Effector memory CD8-positive, alpha-beta T cell (primary cell): ENCODE measurements at regions not wholly inside any gene's neighbourhood (a gene's known extent, or its start where the extent isn't known, plus 50 kb on each side); places are given as distances from the start of the nearest gene placed in this dataset.

Experiments used
- ATAC-seq: fragments of 150-1000 bp; cut with Tn5 transposase; replicated peaks from 2 replicates; pipeline ENCODE4 v1.10.0; 2021; ENCODE audit warnings: mild to moderate bottlenecking, moderate library complexity
- DNase-seq, 3 experiments: peaks; one replicate each; pipeline ENCODE4 v3.0.0; 2021
- H3K27ac Mint-ChIP-seq, 2 donors: one replicate each; pipeline ENCODE4 v1.8.0; 2022; ENCODE audit warnings: mild to moderate bottlenecking in 2 of 2, mixed read lengths in 2 of 2, moderate library complexity in 2 of 2
- H3K27me3 Mint-ChIP-seq, 2 donors: one replicate each; pipeline ENCODE4 v1.8.0; 2022; ENCODE audit warnings: mixed read lengths in 2 of 2
- H3K36me3 Mint-ChIP-seq: one replicate; pipeline ENCODE4 v1.8.0; 2022; ENCODE audit warnings: mild to moderate bottlenecking, moderate library complexity, mixed read lengths; ENCODE audit not compliant: insufficient read depth
- H3K4me1 Mint-ChIP-seq, 2 donors: one replicate each; pipeline ENCODE4 v1.8.0; 2022; ENCODE audit warnings: low read depth in 2 of 2, mixed read lengths in 2 of 2
- H3K4me3 Mint-ChIP-seq, 2 donors: one replicate each; pipeline ENCODE4 v1.8.0; 2022; ENCODE audit warnings: mild to moderate bottlenecking in 2 of 2, mixed read lengths in 2 of 2, moderate library complexity in 2 of 2
- H3K9me3 Mint-ChIP-seq, 2 donors: one replicate each; pipeline ENCODE4 v1.8.0; 2022; ENCODE audit warnings: mixed read lengths in 2 of 2

DNA sequence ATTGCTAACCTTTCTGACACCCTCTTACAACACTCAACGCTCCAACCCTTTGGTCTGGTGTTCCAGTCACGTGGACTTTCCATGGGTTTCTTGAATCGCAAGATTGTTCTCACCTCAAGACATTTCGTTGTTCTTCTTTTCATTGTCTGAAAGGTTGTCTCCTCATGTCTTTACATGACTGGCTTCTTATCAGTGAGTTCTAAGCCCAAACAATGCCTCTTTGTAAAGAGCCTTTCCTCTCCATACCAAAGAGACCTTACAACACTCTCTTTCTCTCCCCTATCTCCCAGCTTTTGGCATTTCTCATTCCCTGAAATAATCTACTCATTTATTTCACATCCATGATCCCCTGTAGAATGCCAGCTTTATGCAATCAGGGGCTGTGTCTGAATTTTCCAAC lies 1144.8 kb downstream of the AACS start:
- Mint-ChIP-seq H3K36me3 (no peaks in the 10 kb centered on the region), H3K4me1 (no peaks in the 10 kb centered on the region), H3K4me3 (no peak overlapping the region), H3K9me3 (peaks cover 2 to 10% of the 10 kb centered on the region in 2 donors), H3K27me3 (no peaks in the 10 kb centered on the region), H3K27ac (no peak overlapping the region)
- DNase-seq (no peak), ATAC-seq (no peak)

DNA sequence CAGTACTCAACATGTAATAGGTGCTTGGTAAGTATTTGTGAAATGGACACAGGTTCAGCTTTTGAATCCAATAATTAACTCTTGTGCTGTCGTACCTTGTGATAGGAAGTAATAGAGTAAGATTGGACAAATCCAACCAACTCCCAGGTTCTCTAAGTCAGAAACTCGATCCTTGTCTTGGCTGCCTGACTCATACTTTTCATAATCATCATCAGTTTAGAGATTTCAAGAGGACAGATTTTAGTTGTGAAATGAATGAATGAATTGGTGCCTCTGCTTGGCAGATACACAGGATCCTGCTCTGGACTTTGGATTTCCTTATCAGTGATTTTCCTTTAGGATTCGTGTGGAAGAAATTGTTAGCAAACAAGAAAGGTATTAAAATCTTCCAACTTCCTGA lies 1145.2 kb downstream of the AACS start:
- no peaks in the 10 kb centered on the region for H3K36me3 Mint-ChIP-seq
- H3K27ac Mint-ChIP-seq, result no peak overlapping the region
- H3K9me3 Mint-ChIP-seq, result peaks cover 0 to 10% of the 10 kb centered on the region in 2 donors
- no peaks in the 10 kb centered on the region for H3K27me3 Mint-ChIP-seq
- no peak for ATAC-seq
- no peak overlapping the region for H3K4me3 Mint-ChIP-seq
- no peaks in the 10 kb centered on the region for H3K4me1 Mint-ChIP-seq
- DNase-seq, result no peak

DNA sequence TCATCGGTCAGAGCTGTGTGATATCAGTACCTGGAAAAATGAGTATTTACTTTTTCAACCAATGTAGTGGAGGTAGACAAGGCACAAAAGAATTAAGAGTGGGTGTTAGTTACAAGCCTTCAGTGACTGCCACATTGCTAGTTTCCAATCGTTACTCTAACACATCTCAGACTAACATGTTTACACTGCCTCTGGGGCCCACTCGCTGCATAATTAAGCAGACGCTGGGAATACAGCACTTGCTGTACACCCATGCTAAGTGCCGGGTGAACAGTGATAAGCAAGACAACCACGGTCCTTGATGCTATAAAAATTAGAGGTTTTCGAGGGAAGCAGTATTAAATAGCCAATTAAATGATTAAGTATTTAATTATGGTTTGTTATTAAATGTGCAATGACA lies 1147.6 kb downstream of the AACS start:
- Mint-ChIP-seq H3K27ac (no peak overlapping the region), H3K36me3 (no peaks in the 10 kb centered on the region), H3K4me3 (no peak overlapping the region), H3K4me1 (no peaks in the 10 kb centered on the region), H3K27me3 (no peaks in the 10 kb centered on the region), H3K9me3 (peaks cover 0 to 3% of the 10 kb centered on the region in 2 donors)
- no peak for ATAC-seq
- DNase-seq, result no peak

DNA sequence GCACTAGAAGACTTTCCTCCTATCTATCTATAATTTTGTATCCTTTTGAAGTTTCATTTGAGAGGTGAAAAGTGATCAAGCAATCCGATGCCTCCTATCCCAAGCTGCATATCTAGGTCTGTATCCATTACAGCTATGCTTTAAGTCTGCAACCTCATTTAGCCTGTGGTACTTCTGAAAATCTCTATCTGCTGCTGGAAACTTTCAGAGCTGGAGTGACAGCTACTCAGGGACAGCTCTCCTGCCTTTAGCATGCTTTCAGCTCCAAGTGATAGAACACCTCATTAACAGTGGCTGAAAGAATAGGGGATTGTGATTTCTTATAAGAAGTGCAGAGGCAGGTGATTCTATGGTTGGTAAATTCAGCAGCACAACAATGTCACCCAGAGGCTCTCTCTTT lies 1153.5 kb downstream of the AACS start:
- Mint-ChIP-seq H3K4me1 (no peaks in the 10 kb centered on the region), H3K4me3 (no peak overlapping the region), H3K36me3 (no peaks in the 10 kb centered on the region), H3K27me3 (no peaks in the 10 kb centered on the region), H3K27ac (no peak overlapping the region), H3K9me3 (no peaks in the 10 kb centered on the region)
- DNase-seq, result no peak
- no peak for ATAC-seq

DNA sequence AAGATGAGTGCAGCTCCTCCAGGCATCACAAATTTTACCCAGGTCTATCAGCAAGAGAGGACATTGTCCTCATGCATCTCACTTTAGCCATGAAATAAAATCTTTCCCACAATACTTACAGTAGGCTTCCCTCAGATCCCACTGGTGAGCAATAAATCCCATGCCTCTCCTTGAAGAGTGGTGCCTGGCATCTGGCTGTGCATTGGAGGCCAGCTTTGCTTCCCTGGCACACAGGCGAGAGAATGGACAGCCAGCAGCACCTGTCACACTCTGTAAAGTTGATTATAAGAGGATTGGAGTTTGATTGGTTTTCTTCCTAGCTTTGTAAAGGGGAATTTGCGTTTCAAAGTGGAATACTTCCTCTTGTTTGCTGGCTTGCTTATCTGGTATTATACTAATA lies 1153.9 kb downstream of the AACS start:
- Mint-ChIP-seq H3K27me3 (no peaks in the 10 kb centered on the region), H3K9me3 (no peaks in the 10 kb centered on the region), H3K4me3 (no peak overlapping the region), H3K4me1 (no peaks in the 10 kb centered on the region), H3K27ac (no peak overlapping the region), H3K36me3 (no peaks in the 10 kb centered on the region)
- DNase-seq (no peak), ATAC-seq (no peak)

DNA sequence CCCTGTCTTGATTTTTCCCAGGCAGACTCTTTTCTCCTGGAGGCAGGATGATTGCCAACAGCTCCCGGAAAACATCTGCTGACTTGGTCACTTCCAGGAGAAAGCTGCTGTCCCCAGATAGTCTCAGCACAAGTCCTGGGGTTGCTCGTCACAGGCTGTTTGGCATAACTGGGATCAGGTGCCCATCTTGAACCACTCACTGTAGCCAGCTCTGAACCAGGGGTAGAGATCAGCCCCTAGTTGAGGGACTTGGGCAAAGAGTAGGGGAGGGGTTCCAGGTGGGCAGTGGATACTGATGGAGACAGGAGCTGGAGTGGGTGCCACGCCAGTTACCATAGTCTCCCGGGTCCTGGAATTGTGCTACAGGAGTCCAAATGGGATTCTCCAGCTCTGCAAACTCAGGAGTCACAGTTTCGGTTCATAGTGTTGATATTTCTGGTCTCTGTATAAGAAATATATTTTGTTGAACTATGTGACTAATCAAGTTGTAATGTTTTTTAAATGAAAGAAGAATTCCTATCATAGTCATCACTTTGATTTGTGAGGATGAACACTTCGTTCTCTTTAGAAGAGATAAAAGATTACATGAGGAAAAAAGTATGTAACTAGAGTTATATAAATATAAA lies 1154.5 kb downstream of the AACS start:
- DNase-seq (no peak), ATAC-seq (no peak)
- H3K27me3 Mint-ChIP-seq, result no peaks in the 10 kb centered on the region

DNA sequence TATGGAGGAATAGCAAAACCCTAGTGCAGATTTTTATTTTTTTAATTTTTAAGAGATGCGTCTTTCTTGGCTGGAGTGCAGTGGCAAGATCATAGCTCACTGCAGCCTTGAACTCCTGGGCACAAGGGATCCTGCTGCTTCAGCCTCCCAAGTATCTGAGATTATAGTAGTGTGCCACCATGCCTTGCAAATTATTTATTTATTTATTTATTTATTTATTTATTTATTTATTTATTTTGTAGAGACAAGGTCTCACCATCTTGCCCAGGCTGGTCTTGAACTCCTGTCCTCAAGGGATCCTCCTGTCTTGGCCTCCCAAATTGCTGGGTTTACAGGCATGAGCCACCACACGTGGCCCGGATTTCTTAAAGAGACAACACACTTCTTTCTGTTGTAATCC lies 1158.8 kb downstream of the AACS start:
- ATAC-seq (no peak), DNase-seq (no peak)
- Mint-ChIP-seq H3K4me3 (no peak overlapping the region), H3K4me1 (no peaks in the 10 kb centered on the region), H3K36me3 (no peaks in the 10 kb centered on the region), H3K27ac (no peak overlapping the region), H3K9me3 (peaks cover 5 to 6% of the 10 kb centered on the region in 2 donors), H3K27me3 (no peaks in the 10 kb centered on the region)

More for the DNA sequence above, 1154.5 kb downstream of the AACS start:
- H3K9me3 Mint-ChIP-seq, result no peaks in the 10 kb centered on the region
- H3K27ac Mint-ChIP-seq, result no peak overlapping the region
- no peak overlapping the region for H3K4me3 Mint-ChIP-seq
- H3K4me1 Mint-ChIP-seq, result no peaks in the 10 kb centered on the region
- no peaks in the 10 kb centered on the region for H3K36me3 Mint-ChIP-seq

DNA sequence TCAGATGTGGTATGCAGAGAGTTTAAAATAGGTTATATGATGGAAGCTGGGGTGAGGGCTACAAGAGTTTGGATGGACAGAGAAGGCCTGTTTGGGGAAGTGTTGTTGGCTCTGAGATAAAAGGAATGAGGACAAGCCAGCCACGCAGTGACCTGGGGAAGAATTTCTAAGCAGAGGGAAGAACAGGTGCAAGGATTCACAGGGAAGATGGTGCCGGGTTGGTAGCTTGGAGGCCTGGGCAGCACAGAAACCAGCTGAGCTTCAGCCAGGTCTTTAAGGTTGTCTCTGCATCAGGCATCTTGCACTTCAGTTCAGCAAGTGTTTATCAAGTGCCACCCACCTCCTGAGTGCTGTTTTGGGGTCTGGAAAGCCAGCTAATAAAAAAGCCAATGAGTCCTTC lies 1163.7 kb downstream of the AACS start:
- Mint-ChIP-seq H3K36me3 (no peaks in the 10 kb centered on the region), H3K27ac (no peak overlapping the region), H3K27me3 (no peaks in the 10 kb centered on the region), H3K9me3 (peaks cover 5 to 7% of the 10 kb centered on the region in 2 donors), H3K4me3 (no peak overlapping the region), H3K4me1 (no peaks in the 10 kb centered on the region)
- no peak for ATAC-seq
- DNase-seq, result no peak

DNA sequence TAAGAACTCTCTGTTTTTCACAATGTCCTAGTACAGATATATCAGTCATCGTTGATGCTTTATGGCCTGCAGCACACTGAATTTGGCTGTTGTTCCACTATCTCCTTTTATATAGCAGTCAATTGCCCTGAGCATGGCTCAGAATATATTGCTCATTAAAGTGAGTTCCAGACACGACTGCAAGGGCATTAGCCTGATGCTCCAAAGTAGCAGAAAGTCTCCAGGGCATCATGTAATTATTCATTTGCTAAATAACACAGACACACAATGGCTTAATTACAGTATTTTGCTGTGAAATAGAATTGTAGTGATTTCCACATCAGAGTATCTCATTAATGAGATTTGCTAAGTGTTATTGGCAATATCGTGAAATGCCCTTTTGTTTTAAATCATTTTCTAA lies 1167.5 kb downstream of the AACS start:
- DNase-seq (no peak), ATAC-seq (no peak)
- Mint-ChIP-seq H3K36me3 (no peaks in the 10 kb centered on the region), H3K9me3 (peaks cover 3 to 7% of the 10 kb centered on the region in 2 donors), H3K27me3 (no peaks in the 10 kb centered on the region), H3K4me3 (no peak overlapping the region), H3K27ac (no peak overlapping the region), H3K4me1 (no peaks in the 10 kb centered on the region)

DNA sequence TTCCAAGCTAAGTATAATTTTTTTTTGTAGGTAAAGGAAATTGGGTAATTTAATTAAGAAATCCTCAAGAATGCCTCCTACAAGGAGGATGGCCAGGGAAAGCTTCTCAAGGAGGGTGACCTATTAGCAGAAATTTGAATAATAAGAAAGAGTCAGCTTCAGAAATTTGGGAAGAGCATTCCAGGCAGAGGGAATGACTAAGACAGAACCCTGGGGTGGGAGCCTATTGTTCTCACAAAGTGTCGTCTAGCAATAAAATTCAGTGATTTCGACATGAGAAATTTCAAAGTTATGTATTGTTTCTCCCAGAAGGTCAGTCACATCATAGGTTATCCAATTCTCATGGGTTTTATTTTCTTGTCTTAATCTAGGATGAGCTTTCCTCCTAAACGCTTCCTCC lies 1168.4 kb downstream of the AACS start:
- Mint-ChIP-seq H3K9me3 (peaks cover 3 to 11% of the 10 kb centered on the region in 2 donors), H3K4me1 (no peaks in the 10 kb centered on the region), H3K4me3 (no peak overlapping the region), H3K36me3 (no peaks in the 10 kb centered on the region), H3K27me3 (no peaks in the 10 kb centered on the region), H3K27ac (no peak overlapping the region)
- DNase-seq, result no peak
- no peak for ATAC-seq

DNA sequence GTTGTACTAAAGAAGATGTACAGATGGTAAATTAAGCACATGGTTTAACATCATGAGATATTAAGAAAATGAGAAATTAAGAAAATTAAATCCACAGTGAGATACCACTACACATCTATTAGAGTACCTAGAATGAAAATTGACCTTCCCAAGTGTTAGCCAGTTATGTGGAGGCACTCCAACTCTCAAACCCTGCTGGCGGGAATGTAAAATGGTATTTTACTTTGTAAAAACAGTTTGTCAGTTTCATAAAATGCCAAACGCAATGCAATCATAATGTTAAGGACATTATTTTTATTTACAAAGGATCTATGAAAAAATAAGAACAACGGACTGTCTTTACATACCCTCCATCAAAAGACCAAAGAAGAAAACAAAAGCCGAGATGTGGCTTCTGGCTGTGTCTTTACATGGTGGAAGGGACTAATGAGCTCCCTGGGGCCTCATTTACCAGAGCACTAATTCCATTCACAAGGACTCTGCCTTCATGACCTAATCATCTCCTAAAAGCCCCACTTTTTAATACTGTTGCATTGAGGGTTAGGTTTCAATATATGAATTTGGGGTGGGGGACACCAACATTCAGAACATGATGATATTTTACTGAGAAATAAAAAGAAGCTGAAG lies 1178.7 kb downstream of the AACS start:
- Mint-ChIP-seq H3K4me1 (no peaks in the 10 kb centered on the region), H3K9me3 (peaks cover 0 to 6% of the 10 kb centered on the region in 2 donors), H3K36me3 (no peaks in the 10 kb centered on the region), H3K27ac (no peak overlapping the region), H3K4me3 (no peak overlapping the region), H3K27me3 (no peaks in the 10 kb centered on the region)
- ATAC-seq, result no peak
- no peak for DNase-seq

DNA sequence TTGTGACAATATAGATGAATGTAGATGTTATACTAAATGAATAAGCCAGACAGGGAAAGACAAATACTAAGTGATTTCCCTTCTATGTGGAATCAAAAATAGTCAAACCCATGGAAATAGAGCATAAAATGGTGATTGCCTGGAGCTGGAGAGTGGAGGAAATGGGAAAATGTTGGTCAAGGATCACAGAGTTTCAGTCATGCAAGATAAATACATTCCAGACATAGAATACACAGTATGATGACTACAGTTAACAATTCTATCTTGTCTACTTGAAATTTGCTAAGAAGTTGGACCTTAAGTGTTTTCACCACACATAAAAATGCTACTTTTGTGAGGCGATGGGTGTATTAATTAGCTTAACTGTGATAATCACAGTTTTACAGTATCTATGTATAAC lies 1182.7 kb downstream of the AACS start:
- DNase-seq (no peak), ATAC-seq (no peak)
- Mint-ChIP-seq H3K4me3 (no peak overlapping the region), H3K9me3 (peaks cover 4 to 11% of the 10 kb centered on the region in 2 donors), H3K36me3 (no peaks in the 10 kb centered on the region), H3K27me3 (no peaks in the 10 kb centered on the region), H3K4me1 (no peaks in the 10 kb centered on the region), H3K27ac (no peak overlapping the region)

DNA sequence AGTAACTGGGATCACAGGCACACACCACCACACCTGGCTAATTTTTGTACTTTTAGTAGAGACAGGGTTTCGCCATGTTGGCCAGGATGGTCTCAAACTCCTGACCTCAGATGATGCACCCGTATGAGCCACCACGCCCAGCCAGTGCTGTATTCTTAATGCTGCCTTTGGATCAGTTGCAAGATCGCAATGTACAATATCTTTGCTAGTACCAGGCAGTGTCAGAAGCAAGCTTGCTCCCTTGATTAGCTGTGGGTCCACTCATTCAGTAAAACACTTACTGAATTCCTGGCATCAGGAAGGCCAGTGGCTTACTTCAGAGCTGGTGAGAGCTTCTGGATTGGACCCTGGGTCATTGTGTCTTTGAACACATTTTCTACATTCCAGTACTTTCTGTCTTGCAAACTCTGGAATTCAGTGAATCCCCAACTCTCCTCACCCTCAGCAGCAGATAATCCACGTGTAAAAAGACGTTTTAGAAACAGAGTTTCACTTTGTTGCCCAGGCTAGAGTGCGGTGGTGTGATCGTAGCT lies 1183.7 kb downstream of the AACS start:
- no peaks in the 10 kb centered on the region for H3K36me3 Mint-ChIP-seq
- DNase-seq (no peak), ATAC-seq (no peak)
- no peak overlapping the region for H3K27ac Mint-ChIP-seq
- no peaks in the 10 kb centered on the region for H3K27me3 Mint-ChIP-seq
- H3K9me3 Mint-ChIP-seq, result peaks cover 4 to 11% of the 10 kb centered on the region in 2 donors
- H3K4me1 Mint-ChIP-seq, result no peaks in the 10 kb centered on the region
- no peak overlapping the region for H3K4me3 Mint-ChIP-seq

DNA sequence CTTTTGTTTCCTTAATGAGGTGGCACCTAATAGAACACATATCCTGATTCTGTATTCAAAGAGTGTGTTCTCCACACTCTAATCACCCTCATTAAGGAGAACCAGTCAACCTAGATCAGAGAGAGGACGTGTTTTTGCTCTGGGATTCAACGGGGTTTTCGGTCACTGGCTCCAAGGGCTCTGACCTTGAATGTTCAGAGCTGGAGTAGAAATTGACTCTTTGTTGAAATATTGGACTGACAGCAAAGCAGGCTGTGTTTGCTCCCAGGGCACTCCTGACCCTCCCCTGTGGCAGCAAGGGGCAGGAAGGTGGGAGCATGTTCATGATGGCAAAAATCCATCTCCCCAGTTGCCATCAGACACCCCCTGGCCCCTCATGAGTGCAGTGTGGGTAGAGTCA lies 1193.0 kb downstream of the AACS start:
- no peaks in the 10 kb centered on the region for H3K36me3 Mint-ChIP-seq
- no peaks in the 10 kb centered on the region for H3K27me3 Mint-ChIP-seq
- peaks cover 1 to 6% of the 10 kb centered on the region in 2 donors for H3K9me3 Mint-ChIP-seq
- no peak for ATAC-seq
- no peak for DNase-seq
- no peak overlapping the region for H3K27ac Mint-ChIP-seq
- no peaks in the 10 kb centered on the region for H3K4me1 Mint-ChIP-seq
- H3K4me3 Mint-ChIP-seq, result no peak overlapping the region
